ENCODE measurements at regions not wholly inside any gene's neighbourhood (a gene's known extent, or its start where the extent isn't known, plus 50 kb on each side); places are given as distances from the start of the nearest gene placed in this dataset.

GRCh38 chr15:61798631-61799030, 261.6 kb downstream of the VPS13C start:
- ATAC-seq (no peak), DNase-seq (ENCODE audit: low spot score) (no peak)

- no peak for ATAC-seq
- no peak for DNase-seq (ENCODE audit: low spot score)
Observed at GRCh38 chr15:61796056-61796455, 264.2 kb downstream of the VPS13C start.

- DNase-seq (ENCODE audit: low spot score) (no peak), ATAC-seq (no peak)
Observed at GRCh38 chr15:61794881-61795280, 265.4 kb downstream of the VPS13C start.

- DNase-seq (ENCODE audit: low spot score) (no peak), ATAC-seq (no peak)
Observed at GRCh38 chr15:61794276-61794675, 266.0 kb downstream of the VPS13C start.

GRCh38 chr15:61784734-61785133, 275.5 kb downstream of the VPS13C start:
- no peak for DNase-seq (ENCODE audit: low spot score)
- ATAC-seq = no peak

- no peak for DNase-seq (ENCODE audit: low spot score)
- no peak for ATAC-seq
Observed at GRCh38 chr15:61780278-61780980, 279.8 kb downstream of the VPS13C start.

- DNase-seq (ENCODE audit: low spot score) (no peak), ATAC-seq (no peak)
Observed at GRCh38 chr15:61777689-61778088, 282.6 kb downstream of the VPS13C start.

- DNase-seq (ENCODE audit: low spot score) (no peak), ATAC-seq (no peak)
Observed at GRCh38 chr15:61769557-61769956, 290.7 kb downstream of the VPS13C start.

- no peak for DNase-seq (ENCODE audit: low spot score)
Observed at GRCh38 chr15:61768131-61768530, 292.1 kb downstream of the VPS13C start.

GRCh38 chr15:61764981-61765380, 295.3 kb downstream of the VPS13C start:
- ATAC-seq (no peak), DNase-seq (ENCODE audit: low spot score) (no peak)

More at GRCh38 chr15:61768131-61768530, 292.1 kb downstream of the VPS13C start:
- ATAC-seq = no peak

- DNase-seq (ENCODE audit: low spot score) (no peak), ATAC-seq (no peak)
Observed at GRCh38 chr15:61764141-61764540, 296.1 kb downstream of the VPS13C start.

GRCh38 chr15:61762676-61763075, 297.6 kb downstream of the VPS13C start:
- ATAC-seq (no peak), DNase-seq (ENCODE audit: low spot score) (no peak)

- DNase-seq (ENCODE audit: low spot score) (no peak), ATAC-seq (no peak)
Observed at GRCh38 chr15:61759639-61760038, 300.6 kb downstream of the VPS13C start.

- ATAC-seq (no peak), DNase-seq (ENCODE audit: low spot score) (no peak)
Observed at GRCh38 chr15:61756071-61756820, 304.0 kb downstream of the VPS13C start.

- ATAC-seq = no peak
- DNase-seq (ENCODE audit: low spot score) = no peak
Observed at GRCh38 chr15:61755467-61755866, 304.8 kb downstream of the VPS13C start.

- DNase-seq (ENCODE audit: low spot score) (no peak), ATAC-seq (no peak)
Observed at GRCh38 chr15:61753018-61753710, 307.1 kb downstream of the VPS13C start.

- no peak for ATAC-seq
- no peak for DNase-seq (ENCODE audit: low spot score)
Observed at GRCh38 chr15:61752001-61752400, 308.2 kb downstream of the VPS13C start.

- DNase-seq (ENCODE audit: low spot score) = no peak
Observed at GRCh38 chr15:61750271-61751084, 309.8 kb downstream of the VPS13C start.

GRCh38 chr15:61749169-61749568, 311.1 kb downstream of the VPS13C start:
- DNase-seq (ENCODE audit: low spot score) (no peak), ATAC-seq (no peak)

More at GRCh38 chr15:61750271-61751084, 309.8 kb downstream of the VPS13C start:
- ATAC-seq = no peak

- DNase-seq (ENCODE audit: low spot score) = no peak
- no peak for ATAC-seq
Observed at GRCh38 chr15:61748529-61748928, 311.7 kb downstream of the VPS13C start.

- no peak for ATAC-seq
- DNase-seq (ENCODE audit: low spot score) = no peak
Observed at GRCh38 chr15:61746589-61746988, 313.7 kb downstream of the VPS13C start.

All from left lobe of liver (tissue), 2 donors.